Stimulated activated CD4-positive, alpha-beta T cell treated with anti-CD3 and anti-CD28 coated beads, Interleukin-4, amount 100 ng/mL, for 4 hours (primary cell): ENCODE measurements at regions not wholly inside any gene's neighbourhood (a gene's known extent, or its start where the extent isn't known, plus 50 kb on each side); places are given as distances from the start of the nearest gene placed in this dataset.

Experiments
- DNase-seq, 2 experiments: peaks; one replicate each; pipeline ENCODE4 v3.0.0-alpha.2; 2020

DNA sequence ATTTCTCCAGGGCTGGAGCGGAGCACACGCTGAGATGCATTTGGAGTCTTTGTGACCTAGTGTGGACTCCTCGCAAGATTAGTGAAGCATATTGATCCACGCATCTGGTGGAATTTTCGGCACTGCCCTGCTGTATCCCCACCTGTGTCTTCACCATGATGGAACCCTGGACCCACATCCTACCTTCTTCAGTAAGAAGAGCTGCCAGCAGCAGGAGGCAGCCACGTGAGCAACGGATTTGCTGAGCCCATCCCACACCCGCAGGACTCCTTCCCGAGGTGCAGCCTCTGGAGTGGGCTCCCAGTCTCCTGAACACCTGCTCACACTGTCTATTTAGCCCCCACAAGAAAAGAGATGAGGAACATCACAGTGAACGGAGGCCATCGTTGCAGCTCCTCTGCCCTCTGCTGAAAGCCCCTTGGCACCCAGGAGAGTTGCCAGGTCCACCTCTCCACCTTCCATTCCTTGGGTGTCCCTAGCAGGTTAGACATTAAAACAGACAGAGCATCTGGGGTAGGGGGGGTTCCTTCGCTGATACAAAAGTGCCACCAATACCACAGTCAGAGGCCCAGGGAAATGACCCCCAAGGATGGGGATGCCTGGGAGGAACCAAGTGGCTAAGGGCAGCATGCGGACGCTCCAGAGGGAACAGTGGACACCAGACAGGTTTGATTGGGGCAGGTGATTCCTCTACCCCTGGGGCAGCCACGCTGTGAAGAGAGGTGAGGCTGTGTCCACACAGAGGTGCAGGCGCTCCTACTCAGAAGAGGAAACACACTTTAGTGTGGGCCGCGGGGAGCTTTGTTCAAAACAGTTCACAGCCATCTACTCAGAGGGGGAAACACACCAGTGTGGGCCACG is 302.8 kb upstream of the SALL3 start:
- DNase-seq = no peak

DNA sequence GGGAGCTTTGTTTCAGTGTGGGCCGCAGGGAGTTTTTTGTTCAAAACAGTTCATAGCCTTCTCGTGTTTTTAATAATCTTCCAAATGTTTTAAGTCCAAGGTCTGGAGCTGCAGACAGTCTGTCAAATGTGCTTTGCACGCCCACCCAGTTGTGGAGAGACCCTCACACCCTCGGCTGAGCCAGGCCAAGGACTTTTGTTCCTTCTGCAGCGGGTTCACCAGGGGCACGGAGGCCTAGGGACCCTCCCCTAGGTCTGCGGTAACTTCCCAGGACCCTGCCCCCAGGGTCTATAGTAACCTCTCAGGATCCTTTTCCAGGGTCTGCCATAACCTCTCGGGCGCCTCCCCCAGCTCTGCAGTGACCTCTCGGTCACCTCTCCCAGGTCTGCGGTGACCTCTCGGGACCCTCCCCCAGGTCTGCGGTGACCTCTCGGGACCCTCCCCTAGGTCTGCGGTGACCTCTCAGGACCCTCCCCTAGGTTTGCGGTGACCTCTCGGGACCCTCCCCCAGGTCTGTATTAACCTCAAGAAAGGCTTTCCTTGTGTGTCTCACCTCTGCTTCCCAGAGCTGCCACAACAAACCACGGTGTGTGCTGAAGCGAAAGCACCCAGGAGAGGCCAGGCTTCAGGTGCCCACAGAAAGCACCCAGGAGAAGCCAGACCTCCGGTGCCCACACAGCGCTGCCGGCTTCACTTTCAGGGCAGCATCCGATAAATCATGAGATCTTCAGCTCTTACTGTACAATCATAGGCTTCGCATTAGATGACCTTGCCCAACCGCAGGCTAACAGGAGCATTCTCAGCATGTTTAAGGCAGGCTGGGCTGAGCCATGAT is 301.9 kb upstream of the SALL3 start:
- DNase-seq = no peak

DNA sequence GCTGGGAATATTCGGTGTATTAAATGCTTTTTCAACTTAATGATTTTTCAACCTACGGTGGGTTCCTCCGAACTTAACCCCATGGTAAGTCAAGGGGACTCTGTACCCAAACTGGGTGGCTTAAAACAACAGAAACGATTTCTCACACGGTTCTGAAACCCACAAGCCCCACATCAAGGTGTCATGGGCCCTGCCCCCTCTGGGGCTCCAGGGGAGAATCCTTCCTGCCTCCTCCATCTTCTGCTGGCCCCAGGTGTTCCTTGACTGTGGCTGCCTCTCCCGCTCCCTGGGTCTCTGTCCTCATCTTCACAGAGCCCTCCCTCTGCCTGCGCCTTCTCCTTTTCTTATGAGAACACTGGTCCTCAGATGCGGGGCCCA is 301.3 kb upstream of the SALL3 start:
- DNase-seq = no peak

DNA sequence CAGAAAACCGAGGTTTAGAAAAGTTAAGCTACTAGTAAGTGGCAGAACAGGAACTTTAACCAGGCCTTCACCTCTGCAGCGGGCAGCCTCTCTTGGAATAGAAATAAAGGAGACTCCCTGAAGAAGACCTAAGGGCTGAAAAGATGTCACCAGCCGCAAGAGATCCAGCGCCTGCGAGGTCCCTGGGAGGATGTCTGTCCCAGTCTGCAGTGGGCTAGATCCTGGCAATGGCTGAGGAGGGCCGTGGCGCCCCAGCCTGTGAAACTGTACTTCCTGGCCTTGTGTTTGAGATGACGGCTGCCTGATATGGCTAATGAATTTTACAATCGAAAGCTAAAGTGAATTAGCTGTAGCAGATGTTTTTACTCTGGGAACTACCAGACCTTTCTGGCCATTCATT is 300.6 kb upstream of the SALL3 start:
- no peak for DNase-seq

DNA sequence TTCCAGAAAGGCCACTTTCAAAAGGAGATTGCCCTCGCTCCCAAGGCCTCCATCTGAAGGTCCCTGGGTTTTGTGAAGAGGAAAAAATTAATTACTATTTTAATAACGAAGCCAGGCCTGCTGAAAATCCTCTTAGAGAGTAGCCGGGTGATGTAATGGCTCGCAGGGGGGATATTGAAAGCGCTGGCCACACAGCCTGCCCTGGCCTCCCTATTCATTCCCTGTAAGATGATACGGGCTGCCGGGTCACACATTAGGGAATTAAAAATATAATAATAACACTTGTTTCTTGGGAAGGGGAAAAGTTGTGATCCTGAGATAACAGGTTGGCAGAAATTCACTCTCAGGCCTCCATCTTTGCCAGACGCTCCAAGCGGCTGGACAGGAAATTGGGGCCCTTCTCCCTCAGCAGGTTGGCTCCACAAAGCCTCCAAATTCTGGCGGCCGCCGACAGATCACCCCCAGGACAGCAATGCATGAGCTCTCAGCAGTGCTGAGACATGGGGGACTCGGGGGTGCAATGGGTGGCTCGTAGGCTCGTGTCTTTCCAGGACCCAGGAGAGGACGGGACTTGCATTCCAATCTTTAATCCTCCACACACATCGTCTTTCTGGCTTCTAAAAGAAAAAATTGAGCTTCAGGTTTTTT is 299.9 kb upstream of the SALL3 start:
- DNase-seq = no peak

DNA sequence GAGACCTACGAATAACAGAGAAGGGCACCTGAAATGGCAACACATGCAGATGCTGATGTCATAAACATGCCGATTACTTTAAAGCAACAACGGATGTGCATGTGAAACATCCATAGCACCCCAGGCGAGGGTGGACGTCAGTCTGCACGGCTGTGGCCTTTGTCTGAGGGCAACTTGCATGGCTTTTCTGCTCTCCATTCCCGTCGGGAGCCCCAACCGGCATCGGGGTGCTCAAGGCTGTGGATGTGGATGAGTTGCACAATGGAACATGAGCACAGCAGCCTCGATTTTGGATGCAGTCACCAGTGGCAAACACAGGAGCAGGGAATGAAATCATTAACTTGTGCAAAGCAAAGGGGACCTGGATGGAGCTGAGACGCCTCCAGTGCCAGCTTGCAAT is 298.2 kb upstream of the SALL3 start:
- no peak for DNase-seq

DNA sequence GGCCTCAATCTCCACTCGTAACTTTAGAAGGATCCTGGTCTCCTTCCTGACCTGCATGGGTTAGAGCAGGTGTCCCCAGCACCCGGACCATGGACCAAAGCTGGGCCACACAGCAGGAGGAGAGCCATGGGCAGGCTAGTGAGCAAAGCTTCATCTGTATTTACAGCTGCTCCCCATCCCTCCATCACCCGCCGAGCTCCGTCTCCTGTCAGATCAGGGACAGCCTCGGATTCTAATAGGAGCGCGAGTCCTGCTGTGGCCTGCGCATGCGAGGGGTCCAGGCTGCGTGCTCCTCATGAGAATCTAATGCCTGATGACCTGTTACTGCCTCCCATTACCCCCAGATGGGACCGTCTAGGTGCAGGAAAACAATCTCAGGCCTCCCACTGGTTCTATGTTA is 297.7 kb upstream of the SALL3 start:
- no peak for DNase-seq

DNA sequence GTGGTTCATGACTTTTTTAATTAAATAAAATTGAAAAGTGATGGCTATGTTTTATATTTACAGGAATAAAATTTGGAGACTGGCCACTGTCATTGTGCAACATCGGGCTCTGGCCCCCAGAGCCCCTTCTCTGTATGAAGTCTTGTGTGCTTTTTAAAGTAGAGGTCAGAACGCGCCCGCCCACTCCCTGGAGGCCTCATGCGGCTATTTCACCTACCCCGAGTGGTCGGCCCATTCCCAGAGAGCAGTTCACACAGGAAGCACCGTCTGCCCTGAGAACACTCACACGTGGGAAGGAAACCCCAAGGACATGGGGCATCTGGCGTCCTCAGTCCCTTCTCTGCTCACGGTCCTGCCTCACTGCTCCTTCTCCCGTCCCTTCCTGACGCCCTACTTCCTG is 296.9 kb upstream of the SALL3 start:
- no peak for DNase-seq

DNA sequence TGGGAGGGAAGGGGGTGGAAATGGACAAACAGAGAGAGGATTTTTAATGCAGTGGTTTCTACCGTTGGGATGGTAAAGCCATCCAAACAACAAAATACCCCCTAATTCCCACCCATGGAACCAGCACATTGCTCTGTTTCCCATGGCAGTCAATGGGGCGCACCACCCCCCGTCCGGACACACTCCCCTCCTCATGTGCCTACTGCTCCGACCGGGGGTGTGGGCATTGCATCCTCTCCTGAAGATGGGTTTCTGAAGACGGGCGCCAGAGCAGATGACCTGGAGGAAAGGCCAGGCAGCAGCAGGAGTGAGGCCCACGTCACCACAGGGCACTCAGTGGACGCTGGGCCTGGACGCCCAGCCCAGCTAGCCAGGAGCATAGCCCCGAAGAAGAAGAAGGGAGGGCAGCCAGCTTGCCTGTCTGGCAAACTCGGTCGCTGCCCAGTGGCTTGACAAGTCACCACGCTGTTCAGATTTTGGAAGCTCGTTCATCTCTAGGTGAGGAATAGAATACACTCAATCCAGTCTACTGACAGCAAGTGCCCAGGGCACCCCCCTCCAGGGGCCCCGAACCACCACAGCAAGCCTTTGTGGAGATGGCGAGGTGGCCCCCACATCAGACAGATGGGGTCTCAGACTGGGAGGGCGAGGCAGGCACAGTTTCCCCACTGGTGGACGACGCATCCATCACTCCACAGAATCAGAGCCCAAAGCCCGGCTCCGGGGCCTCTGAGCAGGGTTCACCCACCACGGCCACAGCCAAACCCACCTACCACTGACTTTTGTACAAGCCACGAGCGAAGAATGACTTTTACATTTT is 296.2 kb upstream of the SALL3 start:
- DNase-seq = no peak

DNA sequence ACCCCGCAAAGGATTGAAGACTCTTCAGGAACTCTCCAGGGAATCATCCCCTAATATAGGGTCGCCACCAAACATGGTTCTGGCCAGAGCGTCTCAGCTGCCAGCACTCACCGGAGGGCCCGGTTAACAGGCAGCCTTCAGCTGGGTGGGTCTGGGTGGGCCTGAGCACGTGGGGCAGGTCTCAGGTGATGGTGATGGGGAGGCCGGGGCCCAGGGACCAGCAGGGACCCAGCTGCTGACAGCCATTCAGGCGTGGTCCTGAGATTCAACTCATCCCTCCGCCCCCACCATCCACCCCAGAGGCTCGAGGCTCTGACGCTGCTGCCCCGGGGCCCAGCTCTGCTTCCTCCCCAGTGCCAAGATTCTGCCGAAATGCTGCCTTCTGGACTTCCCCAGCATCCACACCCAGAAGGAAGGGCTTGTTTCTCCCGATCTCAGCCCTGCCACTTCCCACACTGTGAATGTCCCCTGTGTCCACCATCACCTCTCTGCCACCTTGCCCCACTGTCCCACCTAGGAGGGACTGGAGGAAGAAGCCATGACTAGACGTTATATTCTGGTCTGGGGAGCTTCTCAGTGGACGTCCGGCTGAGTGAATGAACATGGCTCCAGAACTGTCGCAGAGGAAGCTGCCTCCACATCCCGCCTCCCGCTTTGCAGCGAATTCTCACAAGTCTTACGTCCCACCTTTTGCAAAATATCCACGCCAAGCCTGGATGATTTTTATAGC is 294.2 kb upstream of the SALL3 start:
- no peak for DNase-seq

DNA sequence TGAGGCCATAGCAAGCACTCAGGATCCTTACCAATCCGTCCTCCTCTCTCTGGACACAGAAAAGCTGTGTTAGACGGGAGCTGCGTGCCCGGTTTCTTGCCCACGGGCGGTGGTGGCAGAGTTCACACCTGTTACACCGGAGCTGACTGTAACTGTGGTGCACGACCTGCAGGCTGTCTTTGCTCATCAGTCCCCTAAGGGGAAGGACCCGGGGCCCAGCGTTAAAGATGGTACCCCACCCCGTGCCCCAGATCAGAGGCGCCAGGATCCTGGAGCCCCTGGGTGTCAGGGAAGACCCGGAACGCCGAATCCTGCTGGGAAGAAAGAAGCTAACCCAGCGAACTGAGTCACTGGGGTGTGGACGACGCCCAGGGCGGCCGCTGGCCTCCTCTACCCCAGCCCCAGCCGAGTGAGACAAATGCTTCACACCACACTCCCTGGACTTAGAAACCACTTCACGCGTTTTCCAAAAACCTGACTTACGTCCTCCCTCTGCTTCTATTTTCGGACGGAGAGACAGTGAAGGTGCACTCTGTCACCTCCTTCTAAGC is 293.6 kb upstream of the SALL3 start:
- no peak for DNase-seq

DNA sequence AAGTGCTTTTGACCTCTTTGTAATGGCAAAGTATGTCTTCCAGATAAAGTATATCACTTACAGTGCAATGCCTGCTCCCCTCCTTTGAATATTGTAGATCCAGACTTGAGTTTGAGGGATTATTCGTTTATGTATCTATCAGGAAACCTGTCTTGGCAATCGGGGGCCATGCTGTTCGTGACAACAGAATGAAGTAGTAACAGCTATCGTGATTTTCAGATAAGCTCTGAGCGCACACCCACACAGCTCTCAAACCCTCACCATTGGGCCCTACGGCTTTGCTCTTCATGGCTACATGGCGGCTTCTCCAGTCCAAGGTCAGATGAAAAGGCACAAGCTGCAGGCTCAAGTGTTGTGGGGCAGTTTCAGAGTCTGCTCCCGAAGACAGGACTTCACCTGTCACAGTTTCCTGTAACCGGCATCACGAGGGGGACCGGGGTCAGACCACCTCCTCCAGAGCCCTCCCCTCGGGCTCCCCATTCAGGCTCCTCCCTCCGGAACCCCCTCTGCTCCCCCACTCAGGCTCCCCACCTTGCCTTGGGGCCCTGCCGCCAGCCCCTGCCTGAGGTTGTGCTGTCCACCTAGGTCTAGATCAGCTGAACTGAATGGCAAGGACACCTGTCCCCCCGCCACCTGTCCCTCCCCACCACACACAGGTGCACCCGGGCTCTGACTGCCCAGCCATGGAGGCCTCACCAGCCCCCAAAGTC is 292.5 kb upstream of the SALL3 start:
- DNase-seq = no peak

DNA sequence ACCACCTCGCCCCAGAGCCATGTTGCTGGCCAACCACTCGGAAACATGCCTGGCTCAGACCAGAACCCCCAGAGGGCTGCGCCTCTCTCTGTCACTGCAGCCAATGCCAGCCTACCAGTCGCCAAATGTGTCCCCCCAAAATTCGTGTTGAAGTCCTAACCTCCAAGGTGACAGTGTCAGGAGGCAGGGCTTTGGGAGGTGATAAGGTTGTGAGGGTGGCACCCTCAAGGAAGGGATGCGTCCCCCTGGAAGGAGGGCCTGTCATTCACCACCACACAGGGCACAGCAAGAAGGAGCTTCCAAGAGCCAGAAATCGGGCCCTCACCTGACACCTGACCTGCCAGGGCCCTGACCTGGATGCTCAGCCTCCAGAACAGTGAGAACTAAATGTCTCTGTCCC is 291.9 kb upstream of the SALL3 start:
- no peak for DNase-seq

DNA sequence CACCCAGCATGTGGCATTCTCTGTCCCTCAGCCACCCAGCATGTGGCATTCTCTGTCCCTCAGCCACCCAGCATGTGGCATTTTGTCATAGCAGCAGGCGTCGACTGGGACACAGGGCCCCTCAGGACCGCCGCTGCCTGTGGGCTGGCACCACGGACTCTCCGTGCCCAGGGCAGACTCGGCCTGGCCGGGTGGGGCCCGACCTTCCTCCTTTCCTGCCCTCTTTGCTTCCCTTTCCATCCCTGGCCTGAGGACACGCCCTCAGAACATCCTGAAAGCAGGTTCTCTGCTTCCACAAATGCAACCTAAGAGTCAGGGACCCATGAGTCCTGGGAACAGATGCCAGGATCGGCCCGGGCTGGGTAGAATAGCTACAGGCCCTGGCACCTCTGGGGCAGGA is 291.4 kb upstream of the SALL3 start:
- no peak for DNase-seq

DNA sequence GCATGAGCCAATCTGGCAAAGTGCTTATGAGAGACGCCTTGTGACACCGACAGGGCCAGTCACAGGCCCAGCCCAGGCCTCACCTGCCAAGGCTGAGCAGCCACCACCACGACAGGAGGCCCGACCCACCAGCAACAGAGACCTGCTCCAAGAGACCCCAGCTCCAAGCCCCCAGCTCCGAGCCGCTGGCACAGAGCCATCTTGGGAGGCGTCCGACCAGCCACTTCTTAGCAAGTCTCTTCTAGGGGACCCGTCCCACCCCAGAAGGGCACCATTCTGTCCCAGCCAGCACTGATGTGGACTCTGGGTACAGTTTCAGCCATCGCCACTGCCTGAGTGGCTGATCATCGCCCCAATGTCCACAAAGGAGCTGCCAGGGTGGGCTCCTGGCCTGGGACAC is 290.7 kb upstream of the SALL3 start:
- no peak for DNase-seq

DNA sequence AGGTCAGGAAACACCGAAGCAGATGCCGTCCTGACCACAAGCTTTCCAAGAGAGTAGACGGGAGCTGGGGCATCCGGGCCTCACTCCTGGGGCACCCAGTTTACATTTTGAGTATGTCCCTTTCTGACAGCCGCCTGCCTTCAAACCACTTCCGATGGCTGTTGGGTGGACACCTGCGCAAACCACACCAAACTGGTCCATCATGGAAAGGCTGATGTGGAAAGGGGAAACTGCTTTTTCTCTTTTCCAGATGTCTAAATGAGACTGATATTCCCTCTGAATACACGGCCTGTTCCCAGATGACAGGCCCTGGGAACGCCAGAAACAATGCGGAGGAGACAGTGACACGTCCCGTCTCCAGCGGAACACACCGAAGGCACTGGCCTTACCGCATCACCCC is 290.0 kb upstream of the SALL3 start:
- no peak for DNase-seq

DNA sequence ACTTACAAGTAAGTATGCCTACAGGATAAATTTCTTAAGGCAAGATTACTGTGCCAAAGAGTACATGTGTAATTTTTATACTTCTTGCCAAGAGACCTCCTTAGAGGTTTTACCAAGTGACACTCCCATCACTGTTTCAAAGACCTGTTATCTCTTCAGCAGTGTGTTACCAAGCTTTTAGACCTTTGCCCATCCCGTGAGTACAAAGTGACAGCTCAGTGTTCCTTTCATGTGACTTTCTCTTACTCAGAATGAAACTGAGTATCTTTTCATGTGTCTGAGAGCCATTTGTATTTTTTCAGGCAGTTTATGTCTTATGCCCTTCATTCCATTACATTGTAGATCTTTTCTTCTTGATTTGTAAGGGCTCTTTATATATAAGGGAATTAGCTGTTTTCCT is 287.5 kb upstream of the SALL3 start:
- no peak for DNase-seq

DNA sequence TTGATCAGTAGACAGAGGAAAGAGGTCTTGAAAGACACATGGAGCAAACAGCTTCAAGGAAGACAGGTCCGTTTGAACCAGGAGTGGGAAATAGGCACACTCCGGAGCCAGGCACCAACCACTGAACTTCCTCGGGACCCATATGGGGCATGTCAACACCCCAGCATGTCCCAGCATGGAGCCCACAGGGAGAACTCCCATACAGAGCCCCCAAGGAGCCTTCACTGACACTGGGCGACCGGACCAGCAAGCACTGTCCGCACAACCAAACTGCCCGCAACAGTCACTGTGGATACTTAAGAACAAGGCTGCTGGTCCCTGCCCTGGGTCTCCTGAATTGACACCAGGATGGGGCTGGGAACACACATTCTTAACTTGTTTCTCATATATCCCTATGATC is 286.2 kb upstream of the SALL3 start:
- no peak for DNase-seq

DNA sequence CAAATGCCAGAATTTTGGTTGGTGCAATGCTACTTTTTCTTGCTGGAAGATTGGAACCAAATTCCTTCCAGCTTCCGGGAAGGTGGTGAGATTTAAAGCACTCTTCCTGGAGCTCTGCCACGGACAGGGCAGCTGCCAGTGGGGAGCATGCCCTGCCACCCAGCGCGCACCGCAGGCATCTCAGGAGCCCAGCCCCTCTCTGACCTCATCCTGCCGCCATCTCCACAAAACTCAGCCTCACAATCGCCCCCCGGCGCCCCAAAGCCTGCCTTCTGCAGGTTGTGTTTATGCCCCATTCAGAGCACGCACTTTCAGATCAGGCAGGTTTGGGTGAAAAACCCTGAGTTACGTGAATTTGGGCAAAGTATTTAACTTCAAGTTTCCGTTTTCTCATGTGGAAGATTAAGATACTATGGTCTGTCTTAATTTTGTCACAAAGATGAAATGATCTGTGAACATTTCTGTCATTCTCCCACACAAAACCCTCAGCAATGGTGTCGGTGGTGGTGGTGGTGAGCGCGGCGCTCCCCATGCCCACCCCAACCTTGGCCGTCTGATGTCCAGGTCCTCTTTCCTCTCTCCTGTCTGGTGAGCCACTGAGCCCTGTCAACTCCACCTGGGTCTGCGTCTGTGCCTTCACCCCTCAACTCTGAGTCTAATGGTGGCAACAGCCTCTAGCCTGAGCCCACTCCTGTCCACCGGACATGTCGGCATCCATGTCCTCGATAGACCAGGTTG is 282.8 kb upstream of the SALL3 start:
- DNase-seq = no peak

DNA sequence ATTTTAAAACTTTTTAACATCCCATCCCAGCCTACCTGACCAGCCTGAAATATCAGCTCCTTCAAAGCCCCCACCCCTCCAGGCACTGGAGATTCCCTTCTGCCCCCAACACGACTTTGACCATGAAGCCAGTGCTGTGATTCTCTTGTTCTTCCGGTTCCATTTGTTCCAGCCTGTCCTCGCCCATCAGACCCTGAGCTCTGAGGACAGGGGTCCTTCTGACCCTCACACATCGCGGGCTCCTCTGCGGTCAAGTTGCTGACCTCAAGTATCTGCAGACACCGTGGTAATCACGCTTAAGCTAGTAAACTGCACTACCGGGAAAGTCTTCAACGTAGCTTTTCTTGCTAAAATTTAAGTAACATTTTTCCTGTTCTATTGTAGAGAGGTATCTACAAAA is 282.2 kb upstream of the SALL3 start:
- DNase-seq = no peak

DNA sequence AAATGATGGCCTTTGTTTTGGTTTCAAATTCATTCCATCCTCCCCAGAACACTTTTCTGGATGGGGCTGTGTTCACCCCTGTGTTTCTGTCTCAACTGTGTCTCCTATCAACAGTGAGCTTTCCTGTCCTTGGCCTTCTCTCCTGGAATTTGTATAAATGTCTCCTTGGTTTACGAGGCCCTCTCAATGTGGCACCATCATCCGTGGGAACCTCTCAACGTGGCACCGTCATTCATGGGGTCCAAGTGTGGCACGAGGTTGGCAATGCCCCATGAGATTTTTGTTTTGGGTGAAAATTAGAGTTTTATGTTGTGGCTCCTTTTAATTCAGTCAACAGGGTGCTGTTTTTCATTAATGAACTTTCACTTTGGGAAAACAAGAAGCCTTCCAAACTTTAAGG is 280.7 kb upstream of the SALL3 start:
- no peak for DNase-seq
